HG02763 (cell line): ENCODE measurements at regions not wholly inside any gene's neighbourhood (a gene's known extent, or its start where the extent isn't known, plus 50 kb on each side); places are given as distances from the start of the nearest gene placed in this dataset.
A peak's percentile ranks its signal among the peaks of the same experiment; 100 is the strongest.

Source experiments
- ATAC-seq: cut with Tn5 transposase; IDR thresholded peaks from one replicate; pipeline ENCODE4 v1.9.1; 2021; ENCODE audit warnings: mild to moderate bottlenecking, moderate library complexity; ENCODE audit not compliant: unreplicated experiment

- ATAC-seq, result no peak
Measured at GRCh38 chr17:79360196-79360595, 250.7 kb downstream of the RBFOX3 start.

- no peak for ATAC-seq
Measured at GRCh38 chr17:79356839-79357447, 253.9 kb downstream of the RBFOX3 start.

- no peak for ATAC-seq
Measured at GRCh38 chr17:79355165-79355564, 255.7 kb downstream of the RBFOX3 start.

DNA sequence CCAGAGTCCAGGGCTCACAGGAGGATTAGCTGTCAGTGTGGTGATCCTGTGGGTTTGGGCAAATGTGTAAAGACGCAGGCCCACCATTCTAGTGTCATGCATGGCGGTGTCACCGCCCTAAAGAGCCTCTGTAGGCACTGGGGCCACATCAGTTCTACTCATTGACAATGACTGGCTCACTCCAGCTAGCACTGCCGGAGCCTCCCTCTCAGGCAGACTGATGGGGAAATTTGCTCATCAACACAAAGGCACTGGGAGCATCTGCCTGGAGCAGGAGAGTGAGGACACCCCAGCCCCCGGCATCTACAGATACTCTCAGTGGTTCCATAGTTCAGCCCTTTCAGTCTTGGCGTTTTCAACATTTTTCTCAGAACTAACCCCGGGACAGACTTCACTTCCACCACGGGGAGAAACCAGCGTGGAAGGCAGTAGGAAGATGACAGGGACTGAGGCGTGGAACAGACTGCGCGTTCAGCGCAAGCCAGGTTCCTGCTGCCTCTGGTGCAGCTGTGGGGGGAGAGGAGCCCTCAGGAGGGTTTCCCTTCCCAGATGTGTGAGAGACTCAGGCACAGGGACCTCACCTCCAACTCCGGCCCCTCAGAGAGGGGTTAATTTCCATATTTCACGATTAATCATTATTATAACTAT, 256.6 kb downstream of the RBFOX3 start:
- no peak for ATAC-seq

DNA sequence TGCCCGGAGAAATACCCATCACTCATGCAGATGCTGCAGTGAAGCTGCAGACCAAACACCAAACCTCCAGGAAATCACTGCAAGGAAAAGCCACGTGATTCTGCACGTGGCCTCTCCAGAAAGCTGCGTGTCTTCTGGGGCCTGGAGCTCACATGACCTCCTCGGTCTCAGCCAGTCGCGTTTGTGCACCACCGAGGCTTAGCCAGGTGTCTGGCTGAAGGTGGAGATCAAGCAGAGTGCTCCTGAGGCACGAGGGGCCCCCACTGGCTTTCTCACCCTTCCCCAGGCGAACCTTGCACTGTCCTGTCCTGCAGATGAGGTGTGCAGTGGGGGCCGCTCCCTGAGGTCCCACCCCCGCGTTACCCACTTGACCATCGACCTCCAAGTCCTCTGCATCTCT, 257.3 kb downstream of the RBFOX3 start:
- ATAC-seq, result no peak

DNA sequence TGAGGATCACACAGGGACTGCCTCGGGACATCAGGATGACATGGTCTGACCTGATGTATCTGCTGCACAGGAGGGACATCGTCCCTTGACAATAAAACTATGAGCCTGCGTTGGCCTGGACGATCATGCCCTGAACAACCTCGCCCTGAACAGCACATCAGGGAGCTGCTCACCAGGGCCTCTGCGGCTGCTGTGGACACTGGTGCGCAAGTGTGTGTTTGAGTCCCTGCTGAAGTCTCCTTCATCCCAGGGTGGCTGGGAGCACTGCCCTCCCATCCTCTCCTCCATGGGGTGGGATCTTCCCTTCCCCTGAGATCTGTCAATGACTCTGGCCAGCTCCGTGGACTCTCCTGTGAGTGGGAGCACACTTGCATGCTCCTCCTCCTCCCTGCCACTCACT, 257.8 kb downstream of the RBFOX3 start:
- no peak for ATAC-seq

- no peak for ATAC-seq
Measured at GRCh38 chr17:79350533-79350932, 260.3 kb downstream of the RBFOX3 start.

GRCh38 chr17:79349506-79350400, 261.1 kb downstream of the RBFOX3 start:
- no peak for ATAC-seq

DNA sequence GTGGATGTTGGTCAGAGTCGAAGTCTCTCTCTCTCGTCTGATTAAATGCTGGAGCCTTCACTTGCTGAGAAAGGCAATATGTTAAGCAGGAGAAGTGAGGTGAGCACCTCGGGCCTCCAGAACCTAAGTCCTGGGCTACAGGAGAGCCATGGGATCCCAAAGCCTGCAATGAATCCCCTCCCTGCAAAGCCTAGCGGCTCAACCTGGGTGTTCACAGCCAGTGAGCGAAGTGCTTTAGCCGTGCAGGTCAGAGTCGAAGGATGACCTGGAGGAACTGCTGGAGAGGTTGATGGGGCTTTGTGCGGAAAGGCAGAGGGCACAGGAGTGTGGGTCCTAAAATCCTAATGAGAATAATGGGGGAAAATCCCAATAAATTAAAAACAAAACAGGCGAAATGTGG, 267.8 kb downstream of the ENGASE start:
- no peak for ATAC-seq

- ATAC-seq, result no peak
Measured at GRCh38 chr17:79341816-79342215, 267.2 kb downstream of the ENGASE start.

DNA sequence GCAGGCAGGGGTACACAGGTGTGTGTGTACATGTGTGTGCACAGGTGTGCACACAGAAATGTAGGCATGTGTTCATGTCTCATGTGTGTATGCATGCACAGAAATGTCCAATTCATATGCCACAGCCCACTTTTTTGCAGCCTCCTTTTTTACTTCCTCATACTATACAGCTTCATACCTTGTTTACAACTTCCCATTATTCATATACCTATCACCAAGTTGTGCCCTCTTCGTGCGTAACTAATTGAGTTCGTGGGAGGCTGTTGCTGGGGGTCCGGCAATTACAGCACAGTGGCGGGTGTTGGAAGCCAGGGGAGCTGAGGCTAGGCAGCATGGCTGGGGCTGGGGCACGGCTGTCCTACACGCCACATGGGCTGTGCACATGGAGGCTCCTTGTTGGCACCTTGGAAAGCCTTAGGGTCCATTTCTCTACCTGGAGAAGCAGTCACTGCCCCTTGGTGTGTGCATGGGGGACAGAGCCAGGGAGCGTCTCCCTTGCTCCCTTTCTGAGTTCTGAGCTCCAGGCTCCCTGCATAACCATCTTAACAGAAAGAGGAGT, 266.7 kb downstream of the ENGASE start:
- ATAC-seq, result no peak

- peak; percentile 54 for ATAC-seq
Measured at GRCh38 chr17:79340333-79341221, 266.0 kb downstream of the ENGASE start.

GRCh38 chr17:79339321-79339720, 264.7 kb downstream of the ENGASE start:
- ATAC-seq, result no peak

- no peak for ATAC-seq
Measured at GRCh38 chr17:79338604-79339003, 264.0 kb downstream of the ENGASE start.

DNA sequence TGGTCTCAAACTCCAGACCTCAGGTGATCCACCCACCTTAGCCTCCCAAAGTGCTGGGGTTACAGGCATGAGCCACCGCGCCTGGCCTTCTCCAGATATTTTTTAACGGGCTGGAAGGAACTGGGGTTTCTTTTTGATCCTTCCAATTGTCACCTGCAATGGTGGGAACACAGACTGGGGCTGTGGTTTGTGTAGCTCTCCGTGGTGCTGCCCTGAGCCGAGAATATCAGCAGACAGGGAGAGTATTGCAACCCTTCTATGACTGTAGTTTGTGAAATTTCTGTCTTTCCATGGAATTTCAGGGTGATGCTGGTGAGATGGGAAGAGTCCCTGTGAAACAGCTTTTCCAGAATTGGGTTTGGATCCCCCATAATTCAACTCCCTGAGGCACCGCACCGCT, 263.5 kb downstream of the ENGASE start:
- no peak for ATAC-seq

- no peak for ATAC-seq
Measured at GRCh38 chr17:79337053-79337452, 262.4 kb downstream of the ENGASE start.

GRCh38 chr17:79335456-79335855, 260.8 kb downstream of the ENGASE start:
- ATAC-seq, result no peak

- ATAC-seq, result no peak
Measured at GRCh38 chr17:79332011-79332554, 257.5 kb downstream of the ENGASE start.

- ATAC-seq, result no peak
Measured at GRCh38 chr17:79331492-79331891, 256.9 kb downstream of the ENGASE start.

DNA sequence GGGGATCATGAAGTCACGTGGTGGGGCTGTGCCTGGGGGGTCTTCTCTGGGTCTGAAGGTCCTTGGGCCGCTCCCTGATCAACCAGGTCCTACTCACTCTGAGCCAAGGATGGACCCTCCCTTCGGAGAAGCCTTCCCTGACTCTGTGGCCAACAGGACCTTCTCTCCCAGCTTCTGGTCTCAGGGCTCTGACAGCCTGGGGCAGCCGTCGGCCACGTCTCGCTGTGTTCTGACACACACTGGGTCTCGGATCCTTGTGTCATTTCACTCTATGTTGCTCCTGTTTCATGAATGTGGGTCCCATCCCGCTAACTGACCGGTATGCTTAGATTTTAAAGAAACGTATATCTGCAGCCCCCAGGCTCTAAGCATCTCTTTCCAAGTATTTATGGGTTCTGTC, 256.1 kb downstream of the ENGASE start:
- ATAC-seq, result no peak
